MM.1S (cell line): ENCODE measurements at regions not wholly inside any gene's neighbourhood (a gene's known extent, or its start where the extent isn't known, plus 50 kb on each side); places are given as distances from the start of the nearest gene placed in this dataset.

ENCODE experiments used
- EZH2 ChIP-seq: fragments of 300-600 bp; sonication (generic); optimal IDR thresholded peaks from 2 replicates; pipeline ENCODE3; 2017; ENCODE audit warnings: low read depth, mild to moderate bottlenecking, antibody characterized with exemption, low read length, mixed read lengths
- EZH2phosphoT487 ChIP-seq: fragments of 300-600 bp; sonication (generic); IDR thresholded peaks from 2 replicates; pipeline ENCODE4 v1.6.1; 2018; ENCODE audit warnings: antibody characterized with exemption, low read length
- TF ChIP-seq, protein P1 (sequence below): fragments of 300-600 bp; sonication (generic); IDR thresholded peaks from 2 replicates; pipeline ENCODE4 v1.5.1; 2016; ENCODE audit warnings: antibody characterized with exemption, low read length, mixed read lengths

DNA sequence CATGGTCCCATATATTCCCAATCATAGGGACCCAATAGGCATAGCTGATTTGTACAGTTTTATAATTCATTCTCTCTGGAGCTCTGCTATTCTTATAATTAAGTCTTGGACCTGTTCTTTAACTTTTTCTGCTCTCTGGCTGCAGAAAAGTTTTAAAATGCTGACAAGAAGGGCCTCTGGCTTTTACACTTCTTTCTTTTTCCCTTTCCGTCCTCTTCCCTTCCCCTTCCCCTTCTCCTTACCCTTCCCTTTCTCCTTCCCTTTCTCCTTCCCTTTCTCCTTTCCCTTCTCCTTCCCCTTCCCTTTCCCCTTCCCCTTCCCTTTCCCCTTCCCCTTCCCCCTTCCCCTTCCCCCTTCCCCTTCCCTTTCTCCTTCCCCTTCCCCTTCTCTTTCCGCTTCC, 101.3 kb upstream of the TPK1 start:
- TF ChIP-seq, protein P1, sequence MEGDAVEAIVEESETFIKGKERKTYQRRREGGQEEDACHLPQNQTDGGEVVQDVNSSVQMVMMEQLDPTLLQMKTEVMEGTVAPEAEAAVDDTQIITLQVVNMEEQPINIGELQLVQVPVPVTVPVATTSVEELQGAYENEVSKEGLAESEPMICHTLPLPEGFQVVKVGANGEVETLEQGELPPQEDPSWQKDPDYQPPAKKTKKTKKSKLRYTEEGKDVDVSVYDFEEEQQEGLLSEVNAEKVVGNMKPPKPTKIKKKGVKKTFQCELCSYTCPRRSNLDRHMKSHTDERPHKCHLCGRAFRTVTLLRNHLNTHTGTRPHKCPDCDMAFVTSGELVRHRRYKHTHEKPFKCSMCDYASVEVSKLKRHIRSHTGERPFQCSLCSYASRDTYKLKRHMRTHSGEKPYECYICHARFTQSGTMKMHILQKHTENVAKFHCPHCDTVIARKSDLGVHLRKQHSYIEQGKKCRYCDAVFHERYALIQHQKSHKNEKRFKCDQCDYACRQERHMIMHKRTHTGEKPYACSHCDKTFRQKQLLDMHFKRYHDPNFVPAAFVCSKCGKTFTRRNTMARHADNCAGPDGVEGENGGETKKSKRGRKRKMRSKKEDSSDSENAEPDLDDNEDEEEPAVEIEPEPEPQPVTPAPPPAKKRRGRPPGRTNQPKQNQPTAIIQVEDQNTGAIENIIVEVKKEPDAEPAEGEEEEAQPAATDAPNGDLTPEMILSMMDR, result no peak
- TF ChIP-seq EZH2, result no peak
- no peak for TF ChIP-seq EZH2phosphoT487
